Ammon's horn (tissue), 1 donor: ENCODE measurements at regions not wholly inside any gene's neighbourhood (a gene's known extent, or its start where the extent isn't known, plus 50 kb on each side); places are given as distances from the start of the nearest gene placed in this dataset.

Experiments
- DNase-seq: peaks from one replicate; pipeline ENCODE4 v3.0.0-alpha.2; 2016; ENCODE audit warnings: low spot score

- DNase-seq, result no peak
Measured at GRCh38 chr12:115215544-115215943, 531.6 kb upstream of the TBX3 start.

- DNase-seq, result no peak
Measured at GRCh38 chr12:115213538-115214016, 529.6 kb upstream of the TBX3 start.

- no peak for DNase-seq
Measured at GRCh38 chr12:115213118-115213517, 529.1 kb upstream of the TBX3 start.

GRCh38 chr12:115212356-115212755 lies 528.4 kb upstream of the TBX3 start:
- no peak for DNase-seq

- peak; percentile 35 for DNase-seq
Measured at GRCh38 chr12:115210533-115211252, 526.7 kb upstream of the TBX3 start.

- DNase-seq, result no peak
Measured at GRCh38 chr12:115209230-115209629, 525.3 kb upstream of the TBX3 start.

GRCh38 chr12:115208098-115208497 lies 524.1 kb upstream of the TBX3 start:
- DNase-seq, result no peak

- DNase-seq, result no peak
Measured at GRCh38 chr12:115207216-115207915, 523.4 kb upstream of the TBX3 start.

- no peak for DNase-seq
Measured at GRCh38 chr12:115206801-115207200, 522.8 kb upstream of the TBX3 start.

- DNase-seq, result no peak
Measured at GRCh38 chr12:115205755-115206308, 521.9 kb upstream of the TBX3 start.

- DNase-seq, result no peak
Measured at GRCh38 chr12:115204957-115205754, 521.2 kb upstream of the TBX3 start.

- no peak for DNase-seq
Measured at GRCh38 chr12:115203701-115204100, 519.7 kb upstream of the TBX3 start.

- no peak for DNase-seq
Measured at GRCh38 chr12:115201966-115202365, 518.0 kb upstream of the TBX3 start.

- no peak for DNase-seq
Measured at GRCh38 chr12:115199831-115200230, 515.9 kb upstream of the TBX3 start.

GRCh38 chr12:115194857-115195256 lies 510.9 kb upstream of the TBX3 start:
- DNase-seq, result no peak

- DNase-seq, result no peak
Measured at GRCh38 chr12:115194448-115194847, 510.5 kb upstream of the TBX3 start.

GRCh38 chr12:115191342-115191741 lies 507.4 kb upstream of the TBX3 start:
- no peak for DNase-seq

GRCh38 chr12:115190010-115190770 lies 506.2 kb upstream of the TBX3 start:
- DNase-seq, result no peak

- peak; percentile 68 for DNase-seq
Measured at GRCh38 chr12:115185506-115185905, 501.5 kb upstream of the TBX3 start.

GRCh38 chr12:115183752-115184151 lies 499.8 kb upstream of the TBX3 start:
- no peak for DNase-seq

GRCh38 chr12:115177899-115178298 lies 493.9 kb upstream of the TBX3 start:
- no peak for DNase-seq
